GM12873 (cell line): ENCODE measurements at regions not wholly inside any gene's neighbourhood (a gene's known extent, or its start where the extent isn't known, plus 50 kb on each side); places are given as distances from the start of the nearest gene placed in this dataset.

ENCODE experiments used
- CTCF ChIP-seq: IDR thresholded peaks from 2 replicates; pipeline ENCODE4 v1.5.1; 2012; ENCODE audit warnings: low read depth, mild to moderate bottlenecking, moderate library complexity, low read length, control low read depth; ENCODE audit not compliant: insufficient read depth; ENCODE audit errors: missing control alignments

GRCh38 chr13:80884056-80884785 is 543.3 kb upstream of the SPRY2 start:
- no peak for TF ChIP-seq CTCF

GRCh38 chr13:80883545-80883944 is 542.6 kb upstream of the SPRY2 start:
- no peak for TF ChIP-seq CTCF

GRCh38 chr13:80881942-80882445 is 541.1 kb upstream of the SPRY2 start:
- no peak for TF ChIP-seq CTCF

GRCh38 chr13:80881495-80881894 is 540.6 kb upstream of the SPRY2 start:
- TF ChIP-seq CTCF, result no peak

GRCh38 chr13:80881034-80881433 is 540.1 kb upstream of the SPRY2 start:
- no peak for TF ChIP-seq CTCF

GRCh38 chr13:80877944-80878241 is 537.0 kb upstream of the SPRY2 start:
- TF ChIP-seq CTCF, result no peak

GRCh38 chr13:80877209-80877943 is 536.5 kb upstream of the SPRY2 start:
- no peak for TF ChIP-seq CTCF
